DMS79 treated with DMSO at 0.1 percent for 48 hours (cell line): ENCODE measurements at regions not wholly inside any gene's neighbourhood (a gene's known extent, or its start where the extent isn't known, plus 50 kb on each side); places are given as distances from the start of the nearest gene placed in this dataset.
"Not testable (repeated sequence)": the region's sequence is repeated elsewhere in the genome, so short reads cannot be mapped to it uniquely, and the experiment has no call there.

Experiments
- DNase-seq: peaks from one replicate; lab custom pipeline; 2025; lab: John Stamatoyannopoulos, UW

DNA sequence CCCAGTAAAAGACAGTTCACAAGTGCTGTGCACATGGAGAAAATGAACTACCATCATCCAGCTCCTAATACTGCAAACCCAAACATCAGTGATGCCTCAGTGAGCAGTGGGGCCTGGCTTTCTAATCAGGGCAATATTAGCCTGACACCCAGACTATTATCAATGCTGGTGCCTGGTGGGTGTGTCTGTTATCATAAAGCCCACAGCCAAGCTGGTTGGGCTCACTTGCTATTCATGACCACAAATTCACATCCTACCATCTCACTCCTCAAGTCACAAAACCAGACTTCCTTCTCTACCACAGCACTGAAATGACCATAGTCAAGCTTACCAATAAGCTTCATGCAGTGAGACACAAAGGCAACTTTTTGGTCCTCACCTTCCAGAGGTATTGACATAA, 180.8 kb upstream of the PLN start:
- no peak for DNase-seq

GRCh38 chr6:118370722-118371121, 177.4 kb upstream of the PLN start:
- no peak for DNase-seq

DNA sequence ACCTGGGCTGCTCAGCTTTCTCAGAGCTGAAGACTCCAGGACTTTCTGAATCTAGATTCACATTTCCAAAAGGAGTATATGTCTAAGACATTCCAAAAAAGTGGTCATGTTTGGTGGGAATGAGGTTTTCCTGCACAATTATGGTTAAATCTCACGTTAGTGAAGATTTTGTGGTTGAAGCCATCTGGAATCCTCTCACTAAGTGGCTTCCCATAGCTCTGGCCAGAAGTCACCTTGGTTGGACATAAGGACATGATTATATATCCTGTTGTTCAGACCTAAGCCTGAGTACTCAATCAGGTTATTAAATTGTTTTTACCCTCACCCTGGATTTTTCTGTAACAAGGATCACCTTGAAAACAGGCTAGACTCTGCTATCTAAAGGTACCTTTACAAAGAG, 176.1 kb upstream of the PLN start:
- no peak for DNase-seq

DNA sequence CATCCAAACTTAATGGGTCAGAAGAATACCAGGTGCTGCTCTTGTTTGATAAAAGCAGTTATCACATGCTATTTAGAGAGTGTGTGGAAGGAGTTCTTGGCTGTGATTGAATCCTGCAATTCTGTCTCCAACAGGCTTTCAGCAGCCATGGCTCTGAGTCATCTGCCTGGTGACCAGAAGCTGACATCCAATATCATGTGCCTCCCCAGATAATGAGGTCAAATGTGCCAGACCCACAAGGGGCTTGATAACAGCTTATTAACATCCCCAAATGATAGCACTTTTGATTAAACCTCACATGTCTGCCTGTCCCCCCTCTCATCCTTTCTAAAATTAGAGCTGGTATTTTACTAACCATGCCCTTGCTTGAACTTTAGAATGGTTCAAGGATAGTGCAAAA, 175.7 kb upstream of the PLN start:
- DNase-seq, result no peak

DNA sequence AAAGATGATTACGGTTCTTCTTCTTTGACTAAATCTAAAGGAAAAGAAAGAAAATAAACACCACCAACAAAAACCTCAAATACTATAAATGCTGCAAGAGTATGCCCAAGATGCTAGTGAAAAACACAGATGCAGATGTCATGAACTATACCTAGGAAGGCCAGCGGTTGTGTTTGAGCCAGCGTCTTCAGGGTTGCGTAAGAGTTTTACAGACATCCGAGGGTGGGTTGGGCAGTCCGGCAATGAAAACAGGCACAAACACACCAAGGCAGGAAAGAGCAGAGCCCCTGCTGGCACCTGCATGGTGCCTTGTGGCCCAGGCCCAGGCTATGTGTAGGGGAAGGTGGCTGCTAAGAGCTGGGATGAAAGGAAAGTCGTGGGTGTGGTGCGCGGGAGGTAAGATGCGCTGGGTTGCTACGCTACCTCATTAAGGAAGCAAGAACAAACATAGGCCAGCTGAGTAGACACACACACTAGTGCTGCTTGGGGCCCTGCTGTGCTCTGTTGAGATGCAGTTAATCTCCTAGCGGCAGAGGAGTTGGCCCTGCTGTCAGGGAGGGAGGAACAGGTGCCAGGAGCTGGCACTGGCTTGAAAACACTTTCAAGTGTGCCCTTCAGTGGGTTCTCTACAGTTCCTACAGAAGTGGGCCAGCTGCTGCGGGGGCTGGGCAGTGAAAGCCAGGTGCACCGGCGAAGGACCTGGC, 170.2 kb upstream of the PLN start:
- DNase-seq, result peak; percentile 99

- DNase-seq, result not testable (repeated sequence)
Measured at GRCh38 chr6:118380620-118381019, 167.5 kb upstream of the PLN start.

DNA sequence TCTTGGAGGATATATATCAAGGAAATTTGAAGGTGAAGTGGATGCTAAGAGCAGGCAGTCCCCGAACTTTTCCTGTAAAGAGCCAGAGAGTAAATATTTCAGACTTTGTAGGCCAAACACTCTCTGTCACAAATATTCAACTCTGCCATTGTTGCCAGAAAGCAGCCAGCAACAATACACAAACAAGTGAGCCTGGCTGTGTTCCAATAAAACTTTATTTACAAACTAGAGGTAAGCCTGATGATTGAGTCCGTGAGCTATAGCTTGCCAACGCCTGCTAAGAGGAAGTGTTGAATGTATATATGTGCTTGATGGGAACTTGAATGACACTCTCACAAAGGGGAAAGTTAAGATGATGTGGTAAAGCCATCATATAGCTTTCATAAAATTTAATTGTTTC, 166.0 kb upstream of the PLN start:
- DNase-seq, result peak; percentile 54

DNA sequence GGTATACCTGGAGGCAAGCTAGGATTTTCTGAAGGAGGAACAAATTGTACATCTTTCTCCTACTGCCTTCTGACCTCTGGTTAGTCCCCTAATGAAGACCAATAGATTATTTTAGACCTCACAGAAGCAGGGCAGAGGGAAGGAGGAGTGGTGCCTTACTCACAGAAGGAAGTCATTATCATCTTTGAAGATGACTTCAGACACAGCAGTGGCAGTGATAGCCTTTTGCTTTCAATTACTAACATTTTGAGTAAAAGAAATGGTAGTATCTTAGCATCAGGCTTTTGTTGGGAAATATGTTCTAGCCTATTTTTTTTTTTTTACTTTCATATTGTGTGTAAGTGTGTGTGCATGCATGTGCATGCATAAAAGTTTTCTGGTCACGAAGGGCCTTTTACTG, 164.2 kb upstream of the PLN start:
- no peak for DNase-seq

DNA sequence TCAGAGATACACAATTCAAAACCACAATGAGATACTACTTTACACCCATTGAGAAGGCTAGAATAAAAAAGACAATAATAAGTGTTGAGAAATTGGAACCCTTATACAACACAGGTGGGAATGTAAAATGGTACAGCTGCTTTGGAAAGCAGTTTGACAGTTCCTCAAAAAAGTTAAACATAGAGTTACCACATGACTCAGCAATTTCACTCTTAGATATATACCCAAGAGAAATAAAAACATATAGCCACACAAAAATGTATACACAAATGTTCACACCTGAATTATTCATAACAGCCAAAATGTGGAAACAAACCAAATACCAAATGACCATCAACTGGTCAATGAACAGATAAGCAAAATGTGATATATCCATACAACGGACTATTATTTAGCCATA, 161.1 kb upstream of the PLN start:
- DNase-seq, result no peak

DNA sequence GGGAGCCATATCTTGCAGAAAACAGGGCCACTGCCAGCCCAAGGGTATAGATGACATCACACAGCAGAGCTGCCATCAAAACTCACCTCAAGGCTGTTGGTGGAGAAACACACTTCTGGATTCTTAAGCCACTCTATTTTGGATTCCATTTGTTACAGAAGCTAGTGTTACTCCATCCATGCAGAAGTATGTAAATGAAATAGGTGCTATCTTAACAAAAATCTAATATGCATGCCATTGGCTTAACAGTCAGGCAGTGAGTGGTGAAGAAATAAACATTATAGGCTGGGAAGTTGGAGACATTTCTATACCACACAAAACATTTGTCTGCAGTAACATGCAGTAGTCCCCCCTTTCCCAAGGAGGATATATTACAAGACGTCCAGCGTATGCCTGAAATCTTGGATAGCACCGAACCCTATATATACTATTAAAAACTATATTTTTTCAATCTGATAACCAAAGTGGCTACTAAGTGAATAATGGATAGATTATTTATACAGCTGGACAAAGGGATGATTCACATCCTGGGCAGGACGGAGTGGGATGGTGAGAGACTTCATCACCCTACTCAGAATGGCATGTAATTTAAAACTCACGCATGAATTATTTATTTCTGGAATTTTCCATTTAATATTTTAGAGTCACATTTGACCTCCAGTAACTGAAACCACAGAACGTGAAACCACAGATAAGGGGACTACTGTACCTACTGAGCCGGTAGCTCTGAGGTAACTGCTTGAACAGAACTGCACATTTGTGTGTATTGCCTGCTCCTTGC, 160.0 kb upstream of the PLN start:
- DNase-seq, result no peak

GRCh38 chr6:118391086-118391485, 157.0 kb upstream of the PLN start:
- no peak for DNase-seq

DNA sequence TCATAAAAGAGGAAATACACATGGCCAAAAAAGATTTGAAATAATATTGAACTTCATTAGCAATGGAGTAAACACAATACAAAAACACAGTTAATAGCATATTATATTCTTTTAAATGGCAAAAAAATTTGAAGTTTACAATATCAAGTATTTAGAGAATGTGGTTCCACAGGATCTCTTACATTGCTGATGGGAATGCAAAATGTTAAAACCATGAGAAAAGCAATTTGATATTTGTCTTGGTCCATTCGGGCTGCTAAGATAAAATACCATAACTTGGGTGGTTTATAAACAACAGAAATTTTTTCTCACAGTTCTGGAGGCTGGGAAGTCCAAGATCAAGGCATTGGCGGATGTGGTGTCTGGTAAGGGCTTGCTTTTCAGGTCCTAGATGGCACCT, 154.0 kb upstream of the PLN start:
- DNase-seq, result no peak

DNA sequence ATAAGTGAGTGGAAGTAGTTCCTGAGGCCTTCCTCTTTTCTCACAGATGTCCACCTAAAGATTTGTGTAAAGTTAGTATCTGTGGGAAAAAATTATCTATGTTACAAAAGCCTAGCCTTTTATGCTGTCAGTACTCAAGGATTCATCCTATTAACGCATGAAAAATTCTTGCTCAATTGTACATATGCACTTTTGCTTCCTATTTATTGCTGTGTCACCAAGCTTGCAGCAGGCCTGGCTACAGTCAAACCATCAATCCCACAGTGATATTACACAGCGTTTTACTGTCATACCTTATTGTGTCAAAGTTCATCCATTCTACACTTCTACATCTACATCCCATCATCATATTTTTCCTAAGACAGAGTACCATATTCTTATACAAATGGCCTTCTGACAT, 151.1 kb upstream of the PLN start:
- DNase-seq, result no peak

- peak; percentile 59 for DNase-seq
Measured at GRCh38 chr6:118397671-118398465, 150.2 kb upstream of the PLN start.

- DNase-seq, result no peak
Measured at GRCh38 chr6:118400098-118400497, 148.0 kb upstream of the PLN start.

- DNase-seq, result no peak
Measured at GRCh38 chr6:118400582-118400981, 147.5 kb upstream of the PLN start.

DNA sequence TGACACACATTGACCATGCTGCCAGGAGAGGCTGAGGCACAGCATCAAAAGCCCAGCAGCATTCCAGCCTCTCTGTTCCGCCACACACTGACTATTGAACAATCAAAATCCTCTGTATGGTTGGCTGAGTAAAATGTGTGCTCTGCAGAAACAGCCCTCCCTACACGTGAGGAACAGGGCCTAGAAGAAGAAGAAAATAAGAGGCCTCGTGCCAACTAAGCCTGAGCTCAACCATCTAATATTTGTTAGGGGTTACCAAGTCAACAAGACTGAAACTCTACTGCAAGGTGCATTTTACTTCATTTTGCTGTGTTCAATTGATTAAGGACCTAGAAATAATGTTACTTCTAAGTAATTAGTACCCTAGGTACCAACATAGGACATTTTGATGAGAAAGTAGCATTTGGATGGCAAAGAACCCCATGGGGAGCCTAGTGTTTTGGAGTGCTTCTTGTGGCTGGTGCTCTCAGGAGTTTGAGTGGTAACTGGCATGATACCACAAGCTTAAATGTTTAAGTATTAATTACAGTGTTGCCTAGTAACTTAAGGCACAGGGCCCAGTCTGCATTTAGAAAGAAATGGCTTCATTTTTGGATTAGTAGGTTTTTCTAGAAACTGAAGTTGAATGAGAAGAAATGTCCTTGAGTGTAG, 146.6 kb upstream of the PLN start:
- DNase-seq, result peak; percentile 98

DNA sequence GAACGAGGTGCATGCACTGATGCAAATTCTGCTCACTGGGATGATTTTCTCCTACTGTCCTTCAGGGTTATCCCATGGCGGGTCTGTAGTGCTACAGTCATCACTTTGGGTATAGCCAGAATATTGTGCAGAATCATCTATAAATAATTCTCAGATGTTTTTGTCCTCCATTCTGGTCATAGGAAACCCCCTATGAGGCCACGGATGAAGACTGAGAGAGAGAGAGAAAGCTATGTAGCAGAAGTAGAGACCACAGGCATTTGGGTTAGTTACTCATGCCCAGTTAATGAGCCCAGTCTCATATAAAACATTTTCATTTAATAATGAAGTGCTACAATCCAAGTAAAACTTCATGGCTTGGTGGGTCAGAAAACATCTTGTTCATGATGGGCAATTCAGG, 145.1 kb upstream of the PLN start:
- DNase-seq, result no peak

GRCh38 chr6:118408863-118409262, 139.2 kb upstream of the PLN start:
- no peak for DNase-seq

- DNase-seq, result no peak
Measured at GRCh38 chr6:118410001-118410400, 138.1 kb upstream of the PLN start.
